ENCODE measurements at regions not wholly inside any gene's neighbourhood (a gene's known extent, or its start where the extent isn't known, plus 50 kb on each side); places are given as distances from the start of the nearest gene placed in this dataset.

DNA sequence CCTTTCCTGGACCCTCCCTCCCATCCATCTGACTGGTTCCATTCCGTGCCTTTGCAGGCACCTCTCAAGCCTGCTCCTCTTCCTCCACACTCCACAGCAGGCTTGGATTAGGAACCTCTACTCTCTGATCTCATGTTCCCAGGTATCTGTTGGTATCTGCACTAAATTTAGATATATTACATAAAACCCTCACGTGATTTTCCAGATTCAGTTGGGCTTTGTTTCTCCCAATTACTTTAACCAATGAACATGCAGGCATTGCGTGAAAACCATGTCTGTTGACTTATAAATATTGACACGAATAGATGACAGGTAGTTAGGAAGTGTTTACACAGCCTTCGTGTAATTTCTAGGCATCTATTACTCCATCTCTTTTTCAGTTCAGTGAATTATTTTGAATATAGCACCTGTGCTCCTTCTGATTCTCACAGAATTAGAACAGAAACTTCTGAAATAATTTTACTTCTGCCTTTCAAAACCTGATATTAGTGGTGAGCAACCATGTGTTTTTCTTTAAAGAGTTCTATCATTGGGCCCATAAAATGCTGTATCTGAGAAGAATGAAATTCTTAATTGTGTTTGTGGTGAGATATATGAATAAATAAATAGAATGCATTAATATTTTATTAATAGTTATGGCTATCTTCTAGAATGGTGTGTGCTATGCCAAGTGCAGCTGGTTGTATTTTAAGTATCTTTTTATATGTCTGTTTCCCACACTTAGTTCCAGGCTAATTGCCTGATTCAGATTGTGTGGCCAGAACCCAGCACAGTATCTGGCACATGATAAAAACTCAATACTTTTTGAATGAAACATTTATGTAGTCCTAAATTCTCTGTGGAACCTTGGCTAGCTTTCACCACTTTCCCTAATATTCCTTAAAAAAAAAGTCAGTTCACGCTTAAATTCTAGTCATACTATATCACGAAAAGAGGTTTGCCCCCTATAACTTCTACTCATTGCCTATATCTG is 304.8 kb downstream of the QDPR start:
- ATAC-seq (no peak), DNase-seq (ENCODE audit: low read depth, low spot score) (no peak), FAIRE-seq (no peak)
- Histone ChIP-seq H3K36me3 (ENCODE audit: control insufficient read depth in 2 of 2, insufficient read depth in 2 of 2, low read length in 1 of 2) (no peaks in the 10 kb centered on the region), H3K9me3 (replicated peaks; ENCODE audit: control insufficient read depth, insufficient read depth, low read length) (no peaks in the 10 kb centered on the region; the same call in 2 of the 3 replicates), H3K4me2 (ENCODE audit: control insufficient read depth, insufficient read depth) (no peak overlapping the region), H3K27ac (ENCODE audit: control insufficient read depth, insufficient read depth) (no peak overlapping the region), H3K27me3 (replicated peaks in 1 of 2; ENCODE audit: control insufficient read depth in 2 of 2, insufficient read depth in 2 of 2, low read length in 1 of 2) (no peaks in the 10 kb centered on the region), H3K79me2 (ENCODE audit: control insufficient read depth, insufficient read depth, low read length) (no peaks in the 10 kb centered on the region), H3K4me3 (no peak overlapping the region), H4K20me1 (ENCODE audit: control insufficient read depth, insufficient read depth) (no peaks in the 10 kb centered on the region), H3K4me1 (ENCODE audit: control insufficient read depth, insufficient read depth, low read length) (no peaks in the 10 kb centered on the region), H3K9ac (ENCODE audit: control insufficient read depth, insufficient read depth, low read length) (no peak overlapping the region), H2AFZ (ENCODE audit: control insufficient read depth, low read depth, low read length) (no peak overlapping the region)
- RAD21 ChIA-PET (ENCODE audit: unreplicated experiment): no interaction called here
- CTCF ChIA-PET: no interaction called here
- in situ Hi-C loops (cut with MboI): no loop called here
- no TSS peak for BruUV-seq (replicated peaks)
- intact Hi-C loops (cut with micrococcal nuclease; ENCODE audit: unreplicated experiment): no loop called here
- SMC1A ChIA-PET (ENCODE audit: uncharacterized antibody, unreplicated experiment): interaction anchor here (0.7 kb wide), 1 partner anchor 778 kb away, joined by 3 read pairs; no protein-coding TSS in a partner anchor
- POLR2A ChIA-PET: no interaction called here
- TF ChIP-seq RFX5 (IDR thresholded peaks at IDR 0.05; ENCODE audit: low read depth, low read length) (no peak), CBFB (IDR thresholded peaks at IDR 0.05; ENCODE audit: low read depth) (no peak)
- 27% methylated on average over 7 of the region's 7 CpGs for WGBS (ENCODE audit: insufficient coverage, insufficient replicate concordance, low lambda C conversion rate, missing lambda C conversion rate)

DNA sequence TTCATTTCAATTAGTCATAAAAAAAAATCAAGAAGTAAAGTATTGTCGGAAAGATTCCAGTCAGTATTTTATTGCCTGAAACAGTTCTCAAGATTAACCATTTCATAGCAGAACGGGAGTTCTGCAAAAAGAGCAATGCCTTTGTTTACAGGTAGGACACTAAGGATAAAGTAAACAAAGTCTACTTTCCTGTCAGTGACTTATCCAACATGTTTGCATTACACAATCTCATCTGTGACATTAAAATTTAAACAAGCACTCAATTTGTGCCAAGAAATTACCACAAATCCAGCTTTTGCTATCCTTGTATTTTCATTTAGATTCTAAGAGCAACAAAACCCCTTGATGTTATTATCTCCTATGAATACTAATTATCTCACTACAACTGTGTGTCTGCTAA is 306.5 kb upstream of the LDB2 start:
- H3K27ac ChIP-seq (ENCODE audit: control insufficient read depth, insufficient read depth): no peak overlapping the region
- DNase-seq (ENCODE audit: low read depth, low spot score): no peak
- H4K20me1 ChIP-seq (ENCODE audit: control insufficient read depth, insufficient read depth): no peaks in the 10 kb centered on the region
- FAIRE-seq: no peak
- ATAC-seq: no peak
- H3K4me3 ChIP-seq: no peak overlapping the region
- H3K36me3 ChIP-seq (ENCODE audit: control insufficient read depth in 2 of 2, insufficient read depth in 2 of 2, low read length in 1 of 2): no peaks in the 10 kb centered on the region
- H3K9me3 ChIP-seq (replicated peaks; ENCODE audit: control insufficient read depth, insufficient read depth, low read length): no peaks in the 10 kb centered on the region; the same call in 2 of the 3 replicates
- ChIA-PET RAD21 (ENCODE audit: unreplicated experiment) (no interaction called here), CTCF (interaction anchor here (0.7 kb wide), 1 partner anchor 1166 kb away, joined by 3 read pairs; no protein-coding TSS in a partner anchor), SMC1A (ENCODE audit: uncharacterized antibody, unreplicated experiment) (no interaction called here), POLR2A (no interaction called here)
- 38% methylated on average over 2 of the region's 2 CpGs for WGBS (ENCODE audit: insufficient coverage, insufficient replicate concordance, low lambda C conversion rate, missing lambda C conversion rate)
- H3K4me2 ChIP-seq (ENCODE audit: control insufficient read depth, insufficient read depth): no peak overlapping the region
- in situ Hi-C loops (cut with MboI) (no loop called here), intact Hi-C loops (cut with micrococcal nuclease; ENCODE audit: unreplicated experiment) (no loop called here)
- H3K9ac ChIP-seq (ENCODE audit: control insufficient read depth, insufficient read depth, low read length): no peak overlapping the region
- BruUV-seq (replicated peaks): no TSS peak
- H3K4me1 ChIP-seq (ENCODE audit: control insufficient read depth, insufficient read depth, low read length): no peaks in the 10 kb centered on the region
- H2AFZ ChIP-seq (ENCODE audit: control insufficient read depth, low read depth, low read length): no peak overlapping the region
- H3K79me2 ChIP-seq (ENCODE audit: control insufficient read depth, insufficient read depth, low read length): no peaks in the 10 kb centered on the region
- H3K27me3 ChIP-seq (replicated peaks in 1 of 2; ENCODE audit: control insufficient read depth in 2 of 2, insufficient read depth in 2 of 2, low read length in 1 of 2): no peaks in the 10 kb centered on the region
- TF ChIP-seq CEBPB (IDR thresholded peaks at IDR 0.05; ENCODE audit: borderline replicate concordance in 1 of 2, low read depth in 2 of 2, low read length in 2 of 2): no peak
- no peak for TF ChIP-seq YBX1 (IDR thresholded peaks at IDR 0.05)
- no peak for TF ChIP-seq MEF2B (IDR thresholded peaks at IDR 0.05; ENCODE audit: partially characterized antibody, poor library complexity, severe bottlenecking)
- no peak for TF ChIP-seq SIN3A (IDR thresholded peaks at IDR 0.05; ENCODE audit: low read depth, low read length)
- TF ChIP-seq TCF7 (IDR thresholded peaks at IDR 0.05; ENCODE audit: borderline replicate concordance): no peak
- TF ChIP-seq, protein P1, sequence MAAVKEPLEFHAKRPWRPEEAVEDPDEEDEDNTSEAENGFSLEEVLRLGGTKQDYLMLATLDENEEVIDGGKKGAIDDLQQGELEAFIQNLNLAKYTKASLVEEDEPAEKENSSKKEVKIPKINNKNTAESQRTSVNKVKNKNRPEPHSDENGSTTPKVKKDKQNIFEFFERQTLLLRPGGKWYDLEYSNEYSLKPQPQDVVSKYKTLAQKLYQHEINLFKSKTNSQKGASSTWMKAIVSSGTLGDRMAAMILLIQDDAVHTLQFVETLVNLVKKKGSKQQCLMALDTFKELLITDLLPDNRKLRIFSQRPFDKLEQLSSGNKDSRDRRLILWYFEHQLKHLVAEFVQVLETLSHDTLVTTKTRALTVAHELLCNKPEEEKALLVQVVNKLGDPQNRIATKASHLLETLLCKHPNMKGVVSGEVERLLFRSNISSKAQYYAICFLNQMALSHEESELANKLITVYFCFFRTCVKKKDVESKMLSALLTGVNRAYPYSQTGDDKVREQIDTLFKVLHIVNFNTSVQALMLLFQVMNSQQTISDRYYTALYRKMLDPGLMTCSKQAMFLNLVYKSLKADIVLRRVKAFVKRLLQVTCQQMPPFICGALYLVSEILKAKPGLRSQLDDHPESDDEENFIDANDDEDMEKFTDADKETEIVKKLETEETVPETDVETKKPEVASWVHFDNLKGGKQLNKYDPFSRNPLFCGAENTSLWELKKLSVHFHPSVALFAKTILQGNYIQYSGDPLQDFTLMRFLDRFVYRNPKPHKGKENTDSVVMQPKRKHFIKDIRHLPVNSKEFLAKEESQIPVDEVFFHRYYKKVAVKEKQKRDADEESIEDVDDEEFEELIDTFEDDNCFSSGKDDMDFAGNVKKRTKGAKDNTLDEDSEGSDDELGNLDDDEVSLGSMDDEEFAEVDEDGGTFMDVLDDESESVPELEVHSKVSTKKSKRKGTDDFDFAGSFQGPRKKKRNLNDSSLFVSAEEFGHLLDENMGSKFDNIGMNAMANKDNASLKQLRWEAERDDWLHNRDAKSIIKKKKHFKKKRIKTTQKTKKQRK (IDR thresholded peaks at IDR 0.05; ENCODE audit: low read depth, low read length): no peak
- TF ChIP-seq IKZF1 (conservative IDR thresholded peaks at IDR 0.05): no peak
- TF ChIP-seq MEF2A (IDR thresholded peaks at IDR 0.05; ENCODE audit: insufficient read depth, low read depth, low read length): no peak
- TF ChIP-seq EGR1 (IDR thresholded peaks at IDR 0.05; ENCODE audit: borderline replicate concordance in 1 of 2, low read depth in 2 of 2, low read length in 2 of 2): no peak
- TF ChIP-seq CBFB (IDR thresholded peaks at IDR 0.05; ENCODE audit: low read depth): no peak
- TF ChIP-seq, protein P2, sequence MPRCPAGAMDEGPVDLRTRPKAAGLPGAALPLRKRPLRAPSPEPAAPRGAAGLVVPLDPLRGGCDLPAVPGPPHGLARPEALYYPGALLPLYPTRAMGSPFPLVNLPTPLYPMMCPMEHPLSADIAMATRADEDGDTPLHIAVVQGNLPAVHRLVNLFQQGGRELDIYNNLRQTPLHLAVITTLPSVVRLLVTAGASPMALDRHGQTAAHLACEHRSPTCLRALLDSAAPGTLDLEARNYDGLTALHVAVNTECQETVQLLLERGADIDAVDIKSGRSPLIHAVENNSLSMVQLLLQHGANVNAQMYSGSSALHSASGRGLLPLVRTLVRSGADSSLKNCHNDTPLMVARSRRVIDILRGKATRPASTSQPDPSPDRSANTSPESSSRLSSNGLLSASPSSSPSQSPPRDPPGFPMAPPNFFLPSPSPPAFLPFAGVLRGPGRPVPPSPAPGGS (IDR thresholded peaks at IDR 0.05; ENCODE audit: borderline replicate concordance, insufficient read depth, low read depth, low read length, poor library complexity, severe bottlenecking): no peak
